ENCODE measurements at regions not wholly inside any gene's neighbourhood (a gene's known extent, or its start where the extent isn't known, plus 50 kb on each side); places are given as distances from the start of the nearest gene placed in this dataset.

DNA sequence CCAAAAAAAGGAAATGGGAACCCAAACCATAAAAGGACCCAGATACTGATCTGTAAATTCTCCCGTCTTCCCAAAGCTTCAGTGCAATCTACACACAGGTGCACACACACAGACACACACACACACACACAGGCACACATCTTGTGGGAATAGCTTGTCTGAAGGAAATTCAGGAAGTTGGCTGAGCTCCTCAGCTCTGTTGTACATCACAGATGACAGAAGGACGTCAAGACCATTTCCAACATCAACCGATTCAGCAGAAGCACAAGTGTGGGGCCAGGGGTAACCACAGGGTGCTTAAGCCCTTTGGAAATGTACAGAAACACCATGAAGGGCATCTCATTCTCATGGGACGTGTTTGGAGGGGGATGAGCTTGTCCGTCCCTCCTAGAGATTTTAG is 498.1 kb upstream of the PSMD7 start:
- Histone ChIP-seq H3K4me3 (no peak overlapping the region), H3K27me3 (no peaks in the 10 kb centered on the region), H3K9me3 (no peaks in the 10 kb centered on the region), H3K36me3 (no peaks in the 10 kb centered on the region), H3K4me1 (no peaks in the 10 kb centered on the region), H3K27ac (no peak overlapping the region)
- DNase-seq: no peak
- TF ChIP-seq POLR2AphosphoS5 (IDR thresholded peaks at IDR 0.05) (no peak), POLR2A (IDR thresholded peaks at IDR 0.05) (no peak), EP300 (IDR thresholded peaks at IDR 0.05) (no peak)
- TF ChIP-seq, protein P1, sequence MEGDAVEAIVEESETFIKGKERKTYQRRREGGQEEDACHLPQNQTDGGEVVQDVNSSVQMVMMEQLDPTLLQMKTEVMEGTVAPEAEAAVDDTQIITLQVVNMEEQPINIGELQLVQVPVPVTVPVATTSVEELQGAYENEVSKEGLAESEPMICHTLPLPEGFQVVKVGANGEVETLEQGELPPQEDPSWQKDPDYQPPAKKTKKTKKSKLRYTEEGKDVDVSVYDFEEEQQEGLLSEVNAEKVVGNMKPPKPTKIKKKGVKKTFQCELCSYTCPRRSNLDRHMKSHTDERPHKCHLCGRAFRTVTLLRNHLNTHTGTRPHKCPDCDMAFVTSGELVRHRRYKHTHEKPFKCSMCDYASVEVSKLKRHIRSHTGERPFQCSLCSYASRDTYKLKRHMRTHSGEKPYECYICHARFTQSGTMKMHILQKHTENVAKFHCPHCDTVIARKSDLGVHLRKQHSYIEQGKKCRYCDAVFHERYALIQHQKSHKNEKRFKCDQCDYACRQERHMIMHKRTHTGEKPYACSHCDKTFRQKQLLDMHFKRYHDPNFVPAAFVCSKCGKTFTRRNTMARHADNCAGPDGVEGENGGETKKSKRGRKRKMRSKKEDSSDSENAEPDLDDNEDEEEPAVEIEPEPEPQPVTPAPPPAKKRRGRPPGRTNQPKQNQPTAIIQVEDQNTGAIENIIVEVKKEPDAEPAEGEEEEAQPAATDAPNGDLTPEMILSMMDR (IDR thresholded peaks at IDR 0.05): no peak
- 57 to 69% methylated on average over 5 of the region's 5 CpGs for WGBS, 2 donors
- ATAC-seq (ENCODE audit: low FRiP score in 2 of 2): no peak

DNA sequence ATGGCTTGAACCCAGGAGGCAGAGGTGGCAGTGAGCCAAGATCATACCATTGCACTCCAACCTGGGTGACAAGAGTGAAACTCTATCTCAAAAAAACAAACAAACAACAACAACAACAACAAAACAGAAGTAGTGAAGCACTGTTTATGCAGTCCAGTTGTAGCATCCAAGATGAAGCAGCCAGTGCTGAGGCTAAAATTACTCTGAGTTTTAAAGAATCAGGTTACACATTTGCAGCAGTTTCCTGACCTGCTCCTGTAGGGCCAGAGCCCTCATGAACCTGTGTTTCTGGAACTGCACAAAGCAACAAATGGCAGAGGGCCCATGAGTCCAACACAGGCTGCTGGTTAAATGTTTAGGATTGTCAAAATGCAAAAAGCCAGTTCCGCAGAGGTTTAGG is 499.5 kb upstream of the PSMD7 start:
- Histone ChIP-seq H3K27me3 (no peaks in the 10 kb centered on the region), H3K4me3 (no peak overlapping the region), H3K27ac (no peak overlapping the region), H3K4me1 (no peaks in the 10 kb centered on the region), H3K9me3 (no peaks in the 10 kb centered on the region), H3K36me3 (no peaks in the 10 kb centered on the region)
- no peak for TF ChIP-seq EP300 (IDR thresholded peaks at IDR 0.05)
- no peak for TF ChIP-seq POLR2A (IDR thresholded peaks at IDR 0.05)
- TF ChIP-seq POLR2AphosphoS5 (IDR thresholded peaks at IDR 0.05): no peak
- TF ChIP-seq, protein P1 (IDR thresholded peaks at IDR 0.05): no peak
- ATAC-seq (ENCODE audit: low FRiP score in 2 of 2) (no peak), DNase-seq (no peak)
- 96 to 100% methylated on average over 1 of the region's 1 CpG for WGBS, 2 donors

GRCh38 chr16:73796241-73796640 is 500.4 kb upstream of the PSMD7 start:
- Histone ChIP-seq H3K36me3 (no peaks in the 10 kb centered on the region), H3K9me3 (no peaks in the 10 kb centered on the region), H3K27me3 (no peaks in the 10 kb centered on the region), H3K4me3 (no peak overlapping the region), H3K4me1 (no peaks in the 10 kb centered on the region), H3K27ac (no peak overlapping the region)
- DNase-seq (no peak), ATAC-seq (ENCODE audit: low FRiP score in 2 of 2) (peak in 1 of 2 donors; percentile 23)
- TF ChIP-seq EP300 (IDR thresholded peaks at IDR 0.05) (no peak), POLR2AphosphoS5 (IDR thresholded peaks at IDR 0.05) (no peak), POLR2A (IDR thresholded peaks at IDR 0.05) (no peak)
- TF ChIP-seq, protein P1 (IDR thresholded peaks at IDR 0.05): no peak
- whole genome bisulfite sequencing, 2 donors: 61 to 79% methylated on average over 4 of the region's 4 CpGs

DNA sequence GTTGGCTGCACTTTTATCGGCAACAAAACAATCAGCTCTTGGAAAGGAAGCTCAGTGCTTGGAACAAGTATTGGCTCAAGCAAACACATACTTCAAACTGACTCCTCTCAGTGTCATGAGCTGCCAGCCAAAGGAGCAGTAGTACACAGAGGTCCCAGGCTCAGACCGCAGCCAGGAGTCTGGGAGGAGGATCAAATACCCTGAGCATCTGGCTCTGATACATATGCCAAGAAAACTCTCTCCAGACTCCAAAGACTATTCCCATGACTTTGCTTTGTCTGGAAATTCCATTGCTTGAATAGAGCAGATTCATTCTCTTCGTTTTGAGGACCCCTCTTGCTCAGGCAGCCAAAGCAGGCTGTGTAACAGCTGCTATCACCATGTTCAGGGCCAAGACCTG is 501.6 kb upstream of the PSMD7 start:
- Histone ChIP-seq H3K27me3 (no peaks in the 10 kb centered on the region), H3K27ac (no peak overlapping the region), H3K9me3 (no peaks in the 10 kb centered on the region), H3K4me1 (no peaks in the 10 kb centered on the region), H3K4me3 (no peak overlapping the region), H3K36me3 (no peaks in the 10 kb centered on the region)
- DNase-seq (no peak), ATAC-seq (ENCODE audit: low FRiP score in 2 of 2) (peak in 1 of 2 donors; percentile 86)
- 41 to 50% methylated on average over 3 of the region's 3 CpGs for WGBS, 2 donors
- TF ChIP-seq POLR2AphosphoS5 (IDR thresholded peaks at IDR 0.05) (no peak), EP300 (IDR thresholded peaks at IDR 0.05) (no peak), POLR2A (IDR thresholded peaks at IDR 0.05) (no peak)
- TF ChIP-seq, protein P1 (IDR thresholded peaks at IDR 0.05): no peak

- 67 to 70% methylated on average over 11 of the region's 11 CpGs for WGBS, 2 donors
- no peaks in the 10 kb centered on the region for H3K36me3 ChIP-seq
- no peaks in the 10 kb centered on the region for H3K4me1 ChIP-seq
- DNase-seq (no peak), ATAC-seq (ENCODE audit: low FRiP score in 2 of 2) (peak in 1 of 2 donors; percentile 34)
- no peak overlapping the region for H3K4me3 ChIP-seq
- no peaks in the 10 kb centered on the region for H3K27me3 ChIP-seq
- TF ChIP-seq EP300 (IDR thresholded peaks at IDR 0.05) (no peak), POLR2A (IDR thresholded peaks at IDR 0.05) (no peak), POLR2AphosphoS5 (IDR thresholded peaks at IDR 0.05) (no peak)
- TF ChIP-seq, protein P1 (IDR thresholded peaks at IDR 0.05): no peak
- no peak overlapping the region for H3K27ac ChIP-seq
- no peaks in the 10 kb centered on the region for H3K9me3 ChIP-seq
Observed at GRCh38 chr16:73793871-73794437, 502.7 kb upstream of the PSMD7 start.

Data from upper lobe of left lung (tissue), 6 donors.